ENCODE measurements at regions not wholly inside any gene's neighbourhood (a gene's known extent, or its start where the extent isn't known, plus 50 kb on each side); places are given as distances from the start of the nearest gene placed in this dataset.

DNA sequence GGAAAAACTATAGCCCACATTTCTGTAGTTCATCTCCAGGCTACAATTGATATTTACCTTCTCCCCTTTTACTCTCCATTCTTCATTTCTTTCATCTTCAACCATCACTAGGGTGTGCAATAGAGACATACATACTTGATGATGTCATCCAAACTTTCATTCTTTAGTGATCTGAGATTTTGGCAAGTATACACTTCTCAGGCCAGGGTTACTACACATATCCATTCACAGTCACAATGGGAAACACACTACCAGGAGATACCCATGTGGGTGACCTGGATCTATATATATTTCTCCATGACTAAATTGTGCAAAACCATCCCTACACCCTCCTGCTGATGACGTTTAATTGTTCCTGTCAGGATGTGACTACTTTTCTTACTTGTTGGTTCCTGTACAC, 769.5 kb upstream of the DPPA4 start:
- Histone ChIP-seq H3K36me3 (ENCODE audit: control insufficient read depth in 4 of 4, insufficient read depth in 3 of 4, low read depth in 1 of 4, low read length in 3 of 4) (no peaks in the 10 kb centered on the region), H3K27ac (ENCODE audit: low read depth in 1 of 2, low read length in 2 of 2) (no peak overlapping the region)

DNA sequence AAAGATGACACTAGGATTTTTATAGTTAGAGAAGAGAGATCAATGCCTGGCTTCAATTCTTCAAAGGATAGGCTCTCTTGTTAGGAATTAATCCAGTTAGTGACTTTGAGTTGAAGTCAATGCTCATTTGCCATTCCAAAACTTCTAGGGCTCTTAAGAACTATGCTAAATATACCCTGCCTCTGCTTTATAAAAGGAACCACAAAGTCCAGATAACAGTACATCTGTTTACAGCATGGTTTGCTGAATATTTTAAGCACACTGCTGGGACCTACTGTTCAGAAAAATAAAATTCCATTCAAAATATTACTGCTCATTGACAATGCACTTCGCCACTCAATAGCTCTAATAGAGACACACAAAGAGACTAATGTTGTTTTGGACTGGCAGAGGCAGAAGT, 786.6 kb upstream of the DPPA4 start:
- no peaks in the 10 kb centered on the region for H3K27me3 ChIP-seq (ENCODE audit: control insufficient read depth in 4 of 4, insufficient read depth in 4 of 4, low read length in 3 of 4)
- 82% methylated on average over 1 of the region's 1 CpG for WGBS
- no peak overlapping the region for H3K9ac ChIP-seq (ENCODE audit: low read depth in 1 of 2, low read length in 2 of 2)
- H3K27ac ChIP-seq (ENCODE audit: low read depth in 1 of 2, low read length in 2 of 2) = no peak overlapping the region
- H3K4me3 ChIP-seq (ENCODE audit: low read depth in 1 of 3, low read length in 3 of 3) = no peak overlapping the region
- no peak for DNase-seq (ENCODE audit: low spot score)
- no peaks in the 10 kb centered on the region for H3K4me1 ChIP-seq (ENCODE audit: control insufficient read depth in 4 of 4, insufficient read depth in 4 of 4, low read length in 3 of 4)
- TF ChIP-seq JUND (IDR thresholded peaks at IDR 0.05) (no peak), SP1 (IDR thresholded peaks at IDR 0.05) (no peak), FOXA1 (IDR thresholded peaks at IDR 0.05) (no peak), EGR1 (IDR thresholded peaks at IDR 0.05; ENCODE audit: low read depth in 2 of 2) (no peak), RXRA (IDR thresholded peaks at IDR 0.05) (no peak), TAF1 (conservative IDR thresholded peaks at IDR 0.05) (no peak), YY1 (IDR thresholded peaks at IDR 0.05) (no peak), RAD21 (IDR thresholded peaks at IDR 0.05) (no peak), GABPA (IDR thresholded peaks at IDR 0.05 in 1 of 2, conservative IDR thresholded peaks at IDR 0.05 in 1 of 2) (no peak), HNF4G (IDR thresholded peaks at IDR 0.05) (no peak), NR2F2 (IDR thresholded peaks at IDR 0.05) (no peak), FOXA2 (IDR thresholded peaks at IDR 0.05) (no peak), HNF4A (conservative IDR thresholded peaks at IDR 0.05) (no peak)
- TF ChIP-seq, protein P1, sequence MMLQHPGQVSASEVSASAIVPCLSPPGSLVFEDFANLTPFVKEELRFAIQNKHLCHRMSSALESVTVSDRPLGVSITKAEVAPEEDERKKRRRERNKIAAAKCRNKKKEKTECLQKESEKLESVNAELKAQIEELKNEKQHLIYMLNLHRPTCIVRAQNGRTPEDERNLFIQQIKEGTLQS (IDR thresholded peaks at IDR 0.05) = no peak
- TF ChIP-seq, protein P2, sequence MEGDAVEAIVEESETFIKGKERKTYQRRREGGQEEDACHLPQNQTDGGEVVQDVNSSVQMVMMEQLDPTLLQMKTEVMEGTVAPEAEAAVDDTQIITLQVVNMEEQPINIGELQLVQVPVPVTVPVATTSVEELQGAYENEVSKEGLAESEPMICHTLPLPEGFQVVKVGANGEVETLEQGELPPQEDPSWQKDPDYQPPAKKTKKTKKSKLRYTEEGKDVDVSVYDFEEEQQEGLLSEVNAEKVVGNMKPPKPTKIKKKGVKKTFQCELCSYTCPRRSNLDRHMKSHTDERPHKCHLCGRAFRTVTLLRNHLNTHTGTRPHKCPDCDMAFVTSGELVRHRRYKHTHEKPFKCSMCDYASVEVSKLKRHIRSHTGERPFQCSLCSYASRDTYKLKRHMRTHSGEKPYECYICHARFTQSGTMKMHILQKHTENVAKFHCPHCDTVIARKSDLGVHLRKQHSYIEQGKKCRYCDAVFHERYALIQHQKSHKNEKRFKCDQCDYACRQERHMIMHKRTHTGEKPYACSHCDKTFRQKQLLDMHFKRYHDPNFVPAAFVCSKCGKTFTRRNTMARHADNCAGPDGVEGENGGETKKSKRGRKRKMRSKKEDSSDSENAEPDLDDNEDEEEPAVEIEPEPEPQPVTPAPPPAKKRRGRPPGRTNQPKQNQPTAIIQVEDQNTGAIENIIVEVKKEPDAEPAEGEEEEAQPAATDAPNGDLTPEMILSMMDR (IDR thresholded peaks at IDR 0.05; ENCODE audit: low read depth, low read length, missing input control) = no peak
- TF ChIP-seq, protein P3, sequence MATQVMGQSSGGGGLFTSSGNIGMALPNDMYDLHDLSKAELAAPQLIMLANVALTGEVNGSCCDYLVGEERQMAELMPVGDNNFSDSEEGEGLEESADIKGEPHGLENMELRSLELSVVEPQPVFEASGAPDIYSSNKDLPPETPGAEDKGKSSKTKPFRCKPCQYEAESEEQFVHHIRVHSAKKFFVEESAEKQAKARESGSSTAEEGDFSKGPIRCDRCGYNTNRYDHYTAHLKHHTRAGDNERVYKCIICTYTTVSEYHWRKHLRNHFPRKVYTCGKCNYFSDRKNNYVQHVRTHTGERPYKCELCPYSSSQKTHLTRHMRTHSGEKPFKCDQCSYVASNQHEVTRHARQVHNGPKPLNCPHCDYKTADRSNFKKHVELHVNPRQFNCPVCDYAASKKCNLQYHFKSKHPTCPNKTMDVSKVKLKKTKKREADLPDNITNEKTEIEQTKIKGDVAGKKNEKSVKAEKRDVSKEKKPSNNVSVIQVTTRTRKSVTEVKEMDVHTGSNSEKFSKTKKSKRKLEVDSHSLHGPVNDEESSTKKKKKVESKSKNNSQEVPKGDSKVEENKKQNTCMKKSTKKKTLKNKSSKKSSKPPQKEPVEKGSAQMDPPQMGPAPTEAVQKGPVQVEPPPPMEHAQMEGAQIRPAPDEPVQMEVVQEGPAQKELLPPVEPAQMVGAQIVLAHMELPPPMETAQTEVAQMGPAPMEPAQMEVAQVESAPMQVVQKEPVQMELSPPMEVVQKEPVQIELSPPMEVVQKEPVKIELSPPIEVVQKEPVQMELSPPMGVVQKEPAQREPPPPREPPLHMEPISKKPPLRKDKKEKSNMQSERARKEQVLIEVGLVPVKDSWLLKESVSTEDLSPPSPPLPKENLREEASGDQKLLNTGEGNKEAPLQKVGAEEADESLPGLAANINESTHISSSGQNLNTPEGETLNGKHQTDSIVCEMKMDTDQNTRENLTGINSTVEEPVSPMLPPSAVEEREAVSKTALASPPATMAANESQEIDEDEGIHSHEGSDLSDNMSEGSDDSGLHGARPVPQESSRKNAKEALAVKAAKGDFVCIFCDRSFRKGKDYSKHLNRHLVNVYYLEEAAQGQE (IDR thresholded peaks at IDR 0.05) = no peak
- TF ChIP-seq, protein P4, sequence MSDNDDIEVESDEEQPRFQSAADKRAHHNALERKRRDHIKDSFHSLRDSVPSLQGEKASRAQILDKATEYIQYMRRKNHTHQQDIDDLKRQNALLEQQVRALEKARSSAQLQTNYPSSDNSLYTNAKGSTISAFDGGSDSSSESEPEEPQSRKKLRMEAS (IDR thresholded peaks at IDR 0.05) = no peak
- TF ChIP-seq, protein P5, sequence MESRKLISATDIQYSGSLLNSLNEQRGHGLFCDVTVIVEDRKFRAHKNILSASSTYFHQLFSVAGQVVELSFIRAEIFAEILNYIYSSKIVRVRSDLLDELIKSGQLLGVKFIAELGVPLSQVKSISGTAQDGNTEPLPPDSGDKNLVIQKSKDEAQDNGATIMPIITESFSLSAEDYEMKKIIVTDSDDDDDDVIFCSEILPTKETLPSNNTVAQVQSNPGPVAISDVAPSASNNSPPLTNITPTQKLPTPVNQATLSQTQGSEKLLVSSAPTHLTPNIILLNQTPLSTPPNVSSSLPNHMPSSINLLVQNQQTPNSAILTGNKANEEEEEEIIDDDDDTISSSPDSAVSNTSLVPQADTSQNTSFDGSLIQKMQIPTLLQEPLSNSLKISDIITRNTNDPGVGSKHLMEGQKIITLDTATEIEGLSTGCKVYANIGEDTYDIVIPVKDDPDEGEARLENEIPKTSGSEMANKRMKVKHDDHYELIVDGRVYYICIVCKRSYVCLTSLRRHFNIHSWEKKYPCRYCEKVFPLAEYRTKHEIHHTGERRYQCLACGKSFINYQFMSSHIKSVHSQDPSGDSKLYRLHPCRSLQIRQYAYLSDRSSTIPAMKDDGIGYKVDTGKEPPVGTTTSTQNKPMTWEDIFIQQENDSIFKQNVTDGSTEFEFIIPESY (IDR thresholded peaks at IDR 0.05) = no peak
- H3K36me3 ChIP-seq (ENCODE audit: control insufficient read depth in 4 of 4, insufficient read depth in 3 of 4, low read depth in 1 of 4, low read length in 3 of 4) = no peaks in the 10 kb centered on the region
- H3K9me3 ChIP-seq (ENCODE audit: control insufficient read depth in 4 of 4, low read length in 3 of 4) = no peaks in the 10 kb centered on the region

More for the DNA sequence above, 769.5 kb upstream of the DPPA4 start:
- H3K9ac ChIP-seq (ENCODE audit: low read depth in 1 of 2, low read length in 2 of 2) = no peak overlapping the region
- H3K4me1 ChIP-seq (ENCODE audit: control insufficient read depth in 4 of 4, insufficient read depth in 4 of 4, low read length in 3 of 4) = no peaks in the 10 kb centered on the region
- H3K9me3 ChIP-seq (ENCODE audit: control insufficient read depth in 4 of 4, low read length in 3 of 4) = no peaks in the 10 kb centered on the region
- DNase-seq (ENCODE audit: low spot score) = no peak
- WGBS = 62% methylated on average over 1 of the region's 1 CpG
- no peak for TF ChIP-seq HNF4A (conservative IDR thresholded peaks at IDR 0.05)
- TF ChIP-seq JUND (IDR thresholded peaks at IDR 0.05) = no peak
- TF ChIP-seq SP1 (IDR thresholded peaks at IDR 0.05) = no peak
- H3K4me3 ChIP-seq (ENCODE audit: low read depth in 1 of 3, low read length in 3 of 3) = no peak overlapping the region
- H3K27me3 ChIP-seq (ENCODE audit: control insufficient read depth in 4 of 4, insufficient read depth in 4 of 4, low read length in 3 of 4) = no peaks in the 10 kb centered on the region
